ENCODE measurements at regions not wholly inside any gene's neighbourhood (a gene's known extent, or its start where the extent isn't known, plus 50 kb on each side); places are given as distances from the start of the nearest gene placed in this dataset.
"Not testable (repeated sequence)": the region's sequence is repeated elsewhere in the genome, so short reads cannot be mapped to it uniquely, and the experiment has no call there.

DNA sequence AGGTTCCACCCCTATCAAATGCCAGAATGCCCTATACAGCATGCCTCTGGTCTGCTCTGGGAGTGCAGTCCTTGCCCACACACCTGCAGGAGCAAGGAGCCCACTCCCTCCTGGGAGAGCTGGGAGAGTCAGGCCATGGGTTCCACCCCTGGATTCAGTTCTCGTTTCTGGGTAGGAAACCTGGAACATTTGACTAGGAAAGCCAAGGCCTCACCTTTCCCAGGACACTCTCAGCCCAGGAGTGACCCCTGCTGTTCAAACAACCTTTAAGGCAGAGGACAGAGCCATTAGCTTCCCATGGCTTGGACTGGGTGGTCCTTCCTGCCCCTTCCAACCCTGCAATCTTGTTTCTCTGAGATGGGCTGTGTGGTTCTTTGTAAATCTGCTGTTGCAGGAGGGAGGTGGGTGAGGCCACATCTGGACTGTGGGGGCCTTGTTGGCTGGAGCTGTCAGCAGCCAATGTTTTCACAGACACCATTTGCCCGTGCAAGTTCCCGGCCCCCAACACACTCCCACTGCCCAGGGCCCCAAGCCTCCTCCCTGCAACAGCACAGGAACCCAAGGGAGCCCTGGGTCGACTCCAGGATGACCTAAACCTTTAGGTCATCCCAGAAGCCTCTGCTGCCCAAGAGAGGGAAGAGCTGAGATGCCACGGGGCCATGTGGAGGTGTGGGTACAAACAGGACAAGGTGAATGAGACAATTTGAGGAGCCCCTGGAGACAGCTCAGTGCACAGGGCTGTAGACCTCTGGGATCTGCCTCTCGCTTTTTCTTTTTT lies 104.4 kb downstream of the PJA1 start:
- no peak for DNase-seq

DNA sequence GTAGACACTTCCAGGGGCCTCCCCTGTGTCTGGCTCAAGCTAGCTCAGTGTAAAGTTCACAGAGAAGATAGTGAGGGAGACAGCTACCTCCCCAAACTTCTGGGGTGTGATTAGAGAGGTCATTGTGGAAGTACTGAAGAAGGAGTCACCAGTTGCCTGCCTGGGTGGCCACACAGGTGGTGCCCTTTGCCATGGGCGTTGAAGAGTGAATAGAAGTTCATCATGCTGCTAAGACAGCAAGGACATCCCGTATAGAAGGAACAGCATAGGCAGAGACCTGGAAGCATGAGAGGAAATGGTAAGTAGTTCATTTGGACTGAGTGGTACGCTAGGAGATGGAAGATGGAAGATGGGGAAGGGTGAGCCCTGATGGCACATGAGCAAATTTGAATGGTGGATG lies 110.1 kb downstream of the PJA1 start:
- no peak for DNase-seq

DNA sequence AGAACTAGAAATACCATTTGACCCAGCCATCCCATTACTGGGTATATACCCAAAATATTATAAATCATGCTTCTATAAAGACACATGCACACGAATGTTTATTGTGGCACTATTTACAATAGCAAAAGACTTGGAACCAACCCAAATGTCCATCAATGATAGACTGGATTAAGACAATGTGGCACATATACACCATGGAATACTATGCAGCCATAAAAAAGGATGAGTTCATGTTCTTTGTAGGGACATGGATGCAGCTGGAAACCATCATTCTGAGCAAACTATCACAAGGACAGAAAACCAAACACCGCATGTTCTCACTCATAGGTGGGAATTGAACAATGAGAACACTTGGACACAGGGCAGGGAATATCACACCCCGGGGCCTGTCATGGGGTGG lies 110.8 kb downstream of the PJA1 start:
- DNase-seq: not testable (repeated sequence)

DNA sequence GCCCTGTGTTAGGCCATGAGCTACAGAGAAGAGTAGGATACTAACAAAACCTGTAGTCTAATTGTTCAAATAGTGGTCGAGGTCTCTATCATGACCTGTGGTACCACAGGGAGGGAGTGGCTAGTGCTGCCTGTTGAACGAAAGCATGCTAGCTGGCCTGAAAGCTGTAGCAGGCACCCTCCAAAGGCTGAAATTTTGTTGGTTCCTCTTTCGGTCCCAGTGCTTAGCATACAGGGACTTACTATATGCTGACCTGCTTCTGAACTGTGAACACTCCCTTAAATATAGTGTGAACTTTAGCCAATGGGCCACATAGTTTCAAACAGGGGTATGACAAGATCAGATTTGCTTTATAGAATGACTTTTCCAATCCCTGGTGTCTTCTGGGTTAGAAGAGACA lies 113.4 kb downstream of the PJA1 start:
- DNase-seq: no peak

DNA sequence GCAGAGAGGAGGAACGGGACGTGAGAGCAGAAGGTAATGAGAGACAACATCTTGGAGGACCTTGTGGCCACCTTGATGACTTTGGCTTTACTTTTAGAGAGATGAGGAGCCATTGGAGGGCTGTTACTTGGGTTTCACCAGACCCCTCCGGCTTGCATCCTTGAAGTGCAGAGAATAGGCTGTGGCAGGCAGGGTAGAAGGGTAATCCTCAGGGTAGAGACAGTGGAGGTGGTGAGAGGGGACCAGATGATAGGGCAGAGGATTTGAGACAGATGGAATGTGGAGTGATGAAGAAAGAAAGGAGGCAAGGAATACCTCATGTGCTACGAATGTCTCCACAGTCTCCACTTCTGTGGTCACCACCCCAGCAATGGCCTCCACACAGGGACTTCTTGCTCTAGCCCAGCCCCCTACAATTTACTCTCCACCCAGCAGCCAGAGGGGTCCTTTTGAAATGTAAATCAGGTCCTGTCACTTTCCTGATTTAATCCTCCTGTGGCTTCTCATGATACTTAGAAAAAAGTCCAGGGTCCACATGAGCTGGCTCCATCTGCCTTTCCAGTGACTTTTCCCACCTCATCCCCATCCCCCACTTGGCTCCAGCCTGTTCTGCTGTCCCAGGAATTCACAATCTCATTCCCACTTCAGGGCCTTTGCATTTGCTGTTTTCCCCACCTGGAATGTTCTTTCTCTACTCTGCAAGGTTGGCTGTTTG lies 115.0 kb downstream of the PJA1 start:
- no peak for DNase-seq

DNA sequence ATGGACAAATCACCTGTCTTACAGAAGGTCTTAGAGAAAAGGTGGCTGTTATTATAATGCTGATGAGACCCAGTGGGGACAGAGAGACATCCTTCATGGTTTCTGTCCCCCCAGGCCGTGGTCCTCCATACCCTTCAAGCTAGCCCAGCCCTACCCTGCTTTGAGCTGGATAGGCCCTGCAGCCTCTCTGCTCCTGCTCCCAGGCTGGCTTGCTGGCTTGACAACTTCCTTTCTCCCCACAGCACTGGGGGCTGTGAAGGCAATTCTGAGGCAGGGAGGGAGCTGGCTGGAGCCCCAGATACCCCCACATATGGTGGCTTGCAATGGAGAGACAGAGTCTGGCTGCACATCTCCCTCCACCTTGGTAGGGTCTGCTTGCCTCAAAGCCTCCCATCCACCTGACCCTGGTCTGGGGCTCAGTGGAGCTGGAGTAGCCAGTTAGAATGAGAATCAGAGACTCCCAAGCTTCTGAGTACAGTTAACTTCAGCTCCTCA lies 118.2 kb downstream of the PJA1 start:
- DNase-seq: no peak

DNA sequence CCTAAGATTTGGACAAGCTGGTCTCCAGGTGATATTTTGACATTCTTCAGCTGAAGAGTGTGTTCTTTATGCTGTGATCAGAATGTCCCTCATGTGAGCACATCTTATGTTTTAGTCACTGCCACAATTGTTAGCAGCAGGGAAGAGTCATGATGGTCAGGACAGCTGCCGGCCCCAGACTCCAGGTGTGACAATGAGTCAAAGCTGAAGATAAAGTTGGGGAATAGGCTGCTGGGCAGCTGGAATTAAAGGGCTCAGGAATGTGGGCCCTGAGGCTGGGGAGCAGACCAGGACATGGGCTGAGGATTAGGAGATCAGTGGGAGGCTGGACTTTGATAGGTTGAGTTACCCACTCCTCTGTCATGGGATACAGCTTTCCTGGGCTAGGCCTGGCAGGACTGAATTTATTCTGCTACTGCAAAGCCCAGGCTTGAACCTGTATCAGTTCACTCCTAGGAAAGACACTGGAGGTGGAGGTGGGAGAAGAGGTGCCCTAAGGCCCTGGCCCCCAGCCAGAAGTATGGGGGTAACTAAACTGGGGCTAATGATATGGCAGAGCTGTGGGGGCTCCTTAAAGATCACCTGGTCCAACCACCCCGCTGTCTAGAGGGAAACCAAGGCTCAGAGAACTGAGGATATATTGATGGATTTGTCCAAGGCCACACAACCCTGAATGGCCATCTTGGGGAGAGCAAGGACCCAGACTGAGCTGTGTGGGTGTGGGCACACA lies 119.5 kb downstream of the PJA1 start:
- DNase-seq: no peak

DNA sequence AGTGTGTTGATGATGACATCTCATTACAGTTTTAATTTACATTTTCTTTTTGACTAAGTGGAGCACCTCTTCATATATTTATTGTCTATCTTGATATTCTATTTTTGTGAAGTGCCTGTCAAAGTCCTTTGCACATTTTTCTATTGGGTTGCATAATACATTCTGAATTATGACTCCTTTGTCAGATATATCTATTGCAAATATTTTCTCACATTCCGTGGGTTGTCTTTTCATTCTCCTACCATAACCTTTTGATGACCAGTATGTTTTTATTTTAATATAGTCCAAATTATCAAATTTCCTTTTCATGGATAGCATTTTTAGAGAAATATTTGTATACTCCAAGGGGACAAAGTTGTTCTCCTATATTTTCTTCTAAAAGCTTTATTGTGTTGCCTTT lies 126.4 kb downstream of the PJA1 start:
- DNase-seq: no peak

DNA sequence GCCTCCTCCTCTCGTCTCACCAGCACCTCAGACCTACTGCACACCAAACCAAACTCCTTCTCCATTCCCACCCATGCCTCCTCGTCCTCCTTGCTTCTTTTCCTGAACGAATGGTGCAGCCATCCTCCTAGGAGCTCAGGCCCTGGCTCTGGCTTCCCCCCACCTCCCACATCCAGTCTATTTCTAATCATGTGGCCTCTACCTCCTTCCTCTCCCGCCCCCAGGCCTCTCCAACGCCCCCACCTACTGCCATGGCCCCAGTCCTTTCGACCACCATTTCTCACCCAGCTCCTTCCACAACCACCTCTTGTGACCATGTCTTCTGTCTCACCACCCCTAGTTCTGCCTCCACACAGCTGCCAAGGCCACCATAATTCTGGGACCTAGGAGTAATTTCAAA lies 127.1 kb downstream of the PJA1 start:
- no peak for DNase-seq

DNA sequence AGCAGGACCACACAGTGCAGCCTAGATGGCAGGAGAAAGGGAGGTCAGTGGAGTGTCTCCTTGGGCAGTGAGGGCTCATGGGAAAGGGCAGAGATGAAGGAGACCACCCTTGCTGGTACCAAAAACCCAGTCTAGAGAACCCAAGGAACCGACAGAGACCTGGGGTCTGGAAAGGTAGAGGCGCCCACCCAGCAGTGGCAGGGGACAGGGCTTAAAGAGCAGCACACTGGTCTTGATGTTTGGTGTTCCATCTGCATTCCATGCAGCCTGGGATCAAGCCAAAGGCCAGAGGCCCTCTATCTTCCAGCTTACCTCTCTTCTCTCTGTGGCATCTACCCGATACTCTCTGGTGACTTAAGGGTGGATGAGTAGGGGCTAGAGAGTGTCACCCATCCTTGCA lies 127.5 kb downstream of the PJA1 start:
- DNase-seq: no peak

DNA sequence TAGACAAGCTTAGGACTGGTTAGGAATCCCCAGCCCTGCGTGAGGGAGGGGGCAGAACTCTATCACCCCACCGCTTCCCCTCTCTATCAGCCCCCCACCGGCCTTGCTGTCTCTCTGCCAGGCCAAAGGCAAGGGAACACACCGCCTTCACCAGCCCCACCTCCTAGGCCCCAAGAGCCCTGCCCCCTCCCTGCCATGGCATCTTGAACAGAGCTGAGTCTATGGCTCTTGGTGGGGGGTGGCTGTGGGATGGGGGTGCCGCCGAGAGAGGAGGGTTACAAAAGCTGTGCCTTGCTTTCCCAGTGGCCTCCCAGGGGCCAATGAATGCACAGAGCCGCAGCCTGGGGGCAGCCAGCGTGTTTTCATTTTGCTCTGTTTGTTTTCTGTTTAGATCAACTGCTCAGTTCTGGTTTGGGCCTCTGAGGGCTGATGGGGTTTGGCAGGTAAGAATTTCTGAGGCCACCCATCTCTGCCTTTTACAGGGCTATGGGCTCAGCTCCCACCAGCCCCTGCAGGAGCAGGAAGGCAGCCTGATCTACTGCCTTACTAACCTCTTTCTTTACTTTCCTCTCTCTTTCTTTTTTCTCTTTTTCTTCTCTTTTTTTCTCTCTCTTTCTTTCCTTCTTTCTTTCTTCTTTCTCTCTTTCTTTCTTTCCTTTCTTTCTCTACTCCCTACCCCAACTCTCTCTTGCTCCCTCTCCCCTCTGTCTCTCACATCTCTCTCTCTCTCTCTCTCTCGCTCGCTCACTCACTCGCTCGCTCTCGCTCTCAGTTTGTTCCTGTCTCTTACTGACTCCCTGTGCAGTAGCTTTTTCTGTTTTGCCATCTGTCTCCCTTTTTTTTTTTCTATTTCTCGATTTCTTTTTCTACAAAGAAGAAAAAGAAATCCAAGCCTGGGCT lies 128.3 kb downstream of the PJA1 start:
- DNase-seq: no peak

DNA sequence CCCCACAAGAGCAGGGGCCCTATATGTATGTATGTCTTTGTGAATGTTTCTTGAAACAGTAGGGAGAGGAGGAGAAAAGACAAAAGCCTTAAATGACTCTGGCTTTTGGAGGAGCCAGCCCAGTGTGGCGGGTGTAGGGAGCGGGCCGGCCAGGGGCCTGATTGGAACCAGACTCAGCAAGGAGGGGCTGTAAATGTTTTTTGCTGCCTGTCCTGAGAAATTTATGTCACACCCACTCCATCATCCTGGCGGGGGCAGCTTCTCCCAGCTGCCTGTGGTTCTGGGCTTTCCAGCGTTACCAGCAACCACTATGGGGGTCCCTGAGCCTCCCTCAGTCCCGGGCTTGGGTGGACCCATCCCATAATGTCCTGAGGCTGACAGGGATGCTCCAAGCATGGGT lies 130.8 kb downstream of the PJA1 start:
- DNase-seq: no peak

DNA sequence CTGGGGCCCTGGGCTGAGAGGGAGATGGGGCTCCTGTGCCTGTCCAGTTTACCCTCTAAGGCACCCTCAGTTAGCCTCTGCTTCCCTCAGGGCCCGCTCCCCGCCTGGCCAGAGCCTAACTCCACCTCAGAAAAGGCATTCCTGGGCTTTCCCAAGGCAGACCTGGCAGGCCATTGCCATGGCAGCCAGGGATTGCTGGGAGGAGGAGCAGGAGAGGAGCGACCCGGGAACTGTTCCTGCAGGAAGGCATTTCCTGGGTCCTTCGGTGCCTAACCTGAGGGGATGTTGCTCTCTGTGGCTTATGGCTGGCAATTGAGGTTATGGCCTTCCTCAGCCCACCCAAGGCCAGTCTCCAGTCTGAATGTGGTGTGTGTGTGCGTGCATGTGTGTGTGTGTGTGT lies 131.3 kb downstream of the PJA1 start:
- no peak for DNase-seq

DNA sequence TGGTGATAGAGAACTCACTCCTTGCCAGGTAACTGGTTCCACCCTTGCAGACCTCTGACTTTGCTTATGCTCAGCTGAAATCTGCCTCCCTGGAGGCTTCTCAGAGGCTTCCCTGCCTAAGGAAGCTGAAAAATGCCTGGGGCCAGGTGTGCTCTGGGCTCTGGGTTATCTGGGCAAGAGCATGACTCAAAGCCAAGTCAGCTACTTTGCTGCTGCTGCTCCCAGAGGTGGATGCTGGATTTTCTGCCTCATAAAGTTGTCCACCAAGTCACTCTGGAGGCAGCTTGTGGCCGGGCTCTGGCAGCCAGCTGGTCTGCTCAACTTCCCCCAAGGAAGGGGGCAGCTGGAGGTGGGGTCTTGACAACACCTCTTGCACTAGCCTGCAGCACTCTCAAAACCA lies 132.7 kb downstream of the PJA1 start:
- DNase-seq: no peak

DNA sequence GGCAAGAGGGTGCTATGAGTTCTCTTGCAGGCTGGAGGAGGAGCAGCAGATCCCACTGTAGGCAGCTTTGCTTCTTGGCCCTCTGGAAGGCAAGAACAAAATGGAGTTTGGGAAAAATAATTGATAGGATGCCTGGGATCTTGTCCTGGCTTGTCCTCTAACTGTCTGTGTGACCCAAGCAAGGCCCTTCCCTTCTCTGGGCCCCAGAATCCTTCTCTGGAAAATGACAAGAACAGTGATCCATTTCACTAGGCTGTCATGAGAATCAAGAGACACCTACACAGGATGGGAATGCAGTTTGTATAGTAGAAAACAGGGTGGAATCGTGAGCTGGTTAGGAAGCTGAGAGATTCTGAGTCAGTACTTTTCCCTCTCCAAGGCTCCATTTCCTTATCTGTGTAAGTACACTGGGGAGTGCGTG lies 133.3 kb downstream of the PJA1 start:
- no peak for DNase-seq

DNA sequence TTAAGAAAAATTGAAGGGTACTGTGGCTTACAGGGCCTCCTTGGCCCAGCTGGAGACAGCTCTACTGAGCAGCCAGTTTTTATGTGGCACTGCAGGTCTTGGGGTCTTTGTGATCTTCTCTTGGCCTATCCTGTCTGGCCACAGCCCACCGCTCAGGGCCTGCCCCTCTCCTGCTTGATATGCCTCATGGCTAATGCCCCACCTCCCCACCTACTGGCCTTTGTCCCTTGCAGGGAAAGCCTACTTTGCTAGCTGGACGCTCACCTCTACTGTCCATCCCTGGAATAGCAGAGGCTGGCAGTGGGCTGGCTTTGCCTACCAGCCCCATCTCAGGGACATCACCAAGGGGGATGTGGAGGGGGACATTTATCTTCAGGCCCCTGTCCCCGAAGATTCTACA lies 134.1 kb downstream of the PJA1 start:
- DNase-seq: no peak

DNA sequence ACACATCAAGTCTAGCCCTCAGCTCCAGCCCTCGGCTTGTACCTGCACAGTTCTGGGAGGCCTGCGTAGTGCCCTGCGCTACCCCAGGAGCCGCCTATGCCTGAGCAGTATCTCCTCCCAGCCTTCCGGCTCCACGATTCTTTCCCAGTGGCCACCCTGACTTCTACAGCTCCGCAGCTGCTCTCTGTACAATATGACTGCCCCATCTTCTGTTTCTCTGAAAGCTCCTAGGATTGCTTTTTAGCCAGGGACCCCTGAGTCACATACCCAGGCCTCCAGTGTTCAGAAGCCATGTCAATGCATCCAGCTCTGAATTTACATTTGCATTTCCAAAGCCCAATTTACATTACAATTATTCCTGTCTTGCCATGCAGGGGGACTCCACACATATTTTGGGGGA lies 135.5 kb downstream of the PJA1 start:
- DNase-seq: no peak

DNA sequence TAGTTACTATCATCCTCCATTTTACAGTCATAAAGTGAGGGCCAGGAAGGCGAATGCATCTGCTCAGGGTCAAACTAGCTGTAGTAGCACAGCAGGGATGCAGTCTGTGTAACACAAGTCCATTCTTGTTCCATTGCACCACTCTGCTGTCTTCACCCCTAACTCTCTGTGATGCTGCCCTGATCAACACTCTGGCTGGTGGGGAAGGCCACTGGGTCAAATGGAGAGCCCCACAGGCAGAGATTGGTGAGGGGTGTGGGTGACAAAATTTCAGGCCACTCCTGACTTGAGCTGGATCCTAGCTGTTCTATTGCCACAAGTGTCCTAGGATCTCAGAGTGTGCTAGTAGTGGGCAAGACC lies 136.5 kb downstream of the PJA1 start:
- DNase-seq: no peak

DNA sequence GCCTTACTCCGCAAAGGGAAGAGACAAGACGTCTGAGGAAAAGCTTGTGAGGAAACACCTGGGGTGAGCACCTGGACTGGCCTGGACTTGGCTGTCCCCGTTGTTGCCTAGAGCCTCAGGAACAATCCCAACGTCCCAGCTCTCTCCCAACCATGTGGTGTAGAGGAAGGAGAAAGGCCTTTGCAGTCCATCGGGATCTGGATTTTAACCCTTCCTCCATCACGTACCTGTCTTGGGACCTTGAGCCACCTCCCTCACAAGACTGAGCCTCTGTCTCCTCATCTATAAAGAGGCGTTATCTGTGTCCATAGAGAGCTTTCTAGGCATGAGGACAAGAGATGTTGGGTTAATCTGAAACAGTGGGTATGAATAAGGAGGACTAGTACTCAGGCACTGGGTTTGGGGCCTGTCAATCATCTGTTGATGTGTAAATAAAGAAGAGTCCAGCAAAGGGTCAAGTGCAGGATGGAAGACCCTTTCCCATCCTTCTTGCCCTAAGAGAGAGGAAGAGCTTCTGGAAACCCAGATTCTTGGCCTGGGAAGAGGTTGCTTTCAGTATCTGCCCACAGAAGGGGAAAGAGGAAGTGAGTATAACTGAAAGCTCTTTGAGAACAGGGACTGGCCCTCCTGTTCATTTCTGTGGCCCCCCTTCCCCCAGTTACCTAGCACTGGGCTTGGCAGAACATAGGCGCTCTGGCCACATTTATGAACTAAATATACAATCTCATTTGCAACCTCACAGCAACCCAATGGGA lies 137.1 kb downstream of the PJA1 start:
- no peak for DNase-seq

DNA sequence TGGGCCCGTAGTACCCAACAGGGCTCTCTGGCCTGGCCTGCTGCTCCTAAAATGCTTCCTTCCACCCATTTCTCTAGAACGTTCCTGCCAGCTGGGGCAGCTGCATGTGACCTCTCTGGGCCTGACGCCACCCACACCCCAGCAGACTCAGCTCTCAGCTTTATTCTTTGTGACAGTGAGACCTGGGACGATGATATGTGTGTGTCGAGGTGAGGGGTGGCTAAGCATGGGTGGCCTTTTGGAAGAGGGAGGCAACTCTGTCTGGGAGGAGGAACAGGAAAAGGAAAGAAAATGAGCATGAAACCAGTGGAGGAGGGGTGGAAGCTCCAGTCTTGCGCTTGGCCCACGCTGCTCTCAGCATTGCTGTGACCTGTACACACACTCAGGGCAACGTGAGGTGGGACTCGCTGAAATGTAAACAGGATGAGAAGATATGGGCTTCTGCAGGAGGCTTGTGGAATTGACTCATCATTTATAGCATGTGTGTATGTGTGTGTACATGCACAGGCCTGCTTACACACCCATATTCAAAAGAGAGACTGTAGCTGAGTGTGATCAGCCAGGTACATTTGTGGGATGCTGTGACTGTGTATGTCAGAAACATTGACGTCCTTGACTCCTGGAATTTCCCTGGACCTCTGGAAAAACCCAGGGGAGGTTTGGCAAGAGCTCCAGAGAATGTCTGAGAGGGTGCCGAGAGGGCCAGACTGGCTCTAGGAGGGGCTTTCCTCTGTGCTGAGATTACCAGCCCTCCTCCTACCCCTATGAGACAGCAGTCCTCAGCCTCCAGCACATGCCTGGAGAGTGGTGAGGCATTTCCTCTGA lies 137.9 kb downstream of the PJA1 start:
- no peak for DNase-seq

DNA sequence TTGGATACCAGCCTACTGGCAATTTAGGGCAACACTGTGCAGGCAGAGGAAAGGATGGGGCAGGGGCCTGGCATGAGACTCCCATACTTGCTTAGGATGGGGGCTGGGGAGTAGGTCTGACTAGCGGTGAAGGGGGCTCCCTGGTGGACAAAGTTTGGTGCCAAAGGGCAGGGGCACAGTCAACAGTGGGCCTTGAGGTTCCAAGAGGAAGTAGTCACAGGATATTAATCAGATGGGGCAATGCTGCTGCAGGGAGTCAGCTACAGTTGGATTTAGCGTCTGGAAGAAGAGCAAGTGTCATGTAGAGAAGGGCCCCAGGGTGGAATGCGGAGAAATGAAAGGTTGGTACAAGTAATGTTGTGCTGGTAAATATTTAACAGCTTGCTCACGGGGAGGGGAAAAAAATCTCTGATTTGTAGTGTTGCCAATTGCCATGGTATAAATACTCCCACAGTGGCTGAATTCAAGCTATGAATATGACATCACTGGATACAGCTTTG lies 139.4 kb downstream of the PJA1 start:
- DNase-seq: no peak
